HCT116 (cell line): ENCODE measurements at regions not wholly inside any gene's neighbourhood (a gene's known extent, or its start where the extent isn't known, plus 50 kb on each side); places are given as distances from the start of the nearest gene placed in this dataset.

Experiments
- ATAC-seq: fragments of 200-7000 bp; cut with Tn5 transposase; 2 replicates; pipeline ENCODE4 v1.9.1; 2020; ENCODE audit warnings: mild to moderate bottlenecking, moderate library complexity
- BruUV-seq: library from RNA; stranded (reverse); fragments of 400-500 nt; replicated peaks from 2 replicates; lab custom pipeline; 2021; lab: Mats Ljungman, UMichigan
- CTCF ChIA-PET: fragments of 300-600 bp; sonication (Branson Sonifier 250); formaldehyde crosslinking; loops from one replicate; lab custom pipeline; 2021; ENCODE audit warnings: antibody characterized with exemption; lab: Charles Lee
- POLR2A ChIA-PET: fragments of 300-600, 350-600 bp; sonication (Branson Sonifier 250); formaldehyde crosslinking; loops from one replicate; lab custom pipeline; 2021; ENCODE audit warnings: antibody characterized with exemption; lab: Charles Lee
- RAD21 ChIA-PET, 2 experiments: fragments of 300-600 bp; sonication (Branson Sonifier 250); formaldehyde crosslinking; loops; one replicate each; lab custom pipeline; 2023; ENCODE audit warnings: low total read pairs in 2 of 2; ENCODE audit not compliant: uncharacterized antibody in 2 of 2, unreplicated experiment in 2 of 2, low non-redundant PET in 1 of 2; lab: Charles Lee
- DNase-seq: peaks from one replicate; pipeline ENCODE4 v3.0.0-alpha.2; 2010; ENCODE audit warnings: low read depth, low spot score
- H2AFZ ChIP-seq: fragments of 200-600 bp; shearing (Covaris generic), sonication (generic); 2 replicates; pipeline ENCODE4 v1.6.1; 2017; ENCODE audit warnings: low read depth, mixed run types, mixed read lengths, antibody characterized with exemption, low read length; ENCODE audit not compliant: poor library complexity, severe bottlenecking
- H3K27ac ChIP-seq: 2 replicates; pipeline ENCODE4 v1.5.1; 2012; ENCODE audit warnings: low read depth, low read length
- H3K27me3 ChIP-seq: fragments of 200-600 bp; sonication (generic); 2 replicates; pipeline ENCODE4 v1.6.1; 2016; ENCODE audit warnings: mixed run types, low read length, mixed read lengths; ENCODE audit not compliant: insufficient read depth
- H3K36me3 ChIP-seq, 2 experiments: fragments of 200-500 bp in 1 of 2; fragments of 200-600 bp in 1 of 2; sonication (Bioruptor generic) in 1 of 2; sonication (generic) in 1 of 2; 2 replicates each; pipeline versions ENCODE4 v1.5.1 to v1.6.1; 2014 to 2016; ENCODE audit warnings: low read length in 2 of 2, inconsistent platforms in 1 of 2, mixed read lengths in 1 of 2, mixed run types in 1 of 2; ENCODE audit not compliant: insufficient read depth in 2 of 2, control insufficient read depth in 1 of 2
- H3K4me1 ChIP-seq, 2 experiments: fragments of 200-600 bp in 1 of 2; sonication (generic) in 1 of 2; 2 replicates each; pipeline versions ENCODE4 v1.5.1 to v1.6.1; 2012 to 2017; ENCODE audit warnings: low read length in 2 of 2, inconsistent platforms in 1 of 2, mild to moderate bottlenecking in 1 of 2, mixed read lengths in 1 of 2, mixed run types in 1 of 2, moderate library complexity in 1 of 2; ENCODE audit not compliant: insufficient read depth in 2 of 2, control insufficient read depth in 1 of 2
- H3K4me2 ChIP-seq: fragments of 200-600 bp; sonication (generic); 2 replicates; pipeline ENCODE4 v1.6.1; 2017; ENCODE audit warnings: mixed run types, low read length, mixed read lengths
- H3K4me3 ChIP-seq, 2 experiments: fragments of 200-600 bp in 1 of 2; sonication (generic) in 1 of 2; replicated peaks in 1 of 2; 2 replicates each; pipeline ENCODE4 v1.5.1; 2011 to 2016; ENCODE audit warnings: low read length in 2 of 2, control low read depth in 1 of 2, low read depth in 1 of 2, mild to moderate bottlenecking in 1 of 2, mixed read lengths in 1 of 2, mixed run types in 1 of 2
- H3K79me2 ChIP-seq: fragments of 200-600 bp; sonication (generic); 2 replicates; pipeline ENCODE4 v1.6.1; 2017; ENCODE audit warnings: mild to moderate bottlenecking, mixed run types, low read length, moderate library complexity, mixed read lengths; ENCODE audit not compliant: insufficient read depth
- H3K9ac ChIP-seq: fragments of 200-600 bp; sonication (generic); 2 replicates; pipeline ENCODE4 v1.6.1; 2016; ENCODE audit warnings: low read length, mixed read lengths
- H3K9me2 ChIP-seq: fragments of 200-600 bp; sonication (generic), shearing (Covaris generic); 2 replicates; pipeline ENCODE4 v1.6.1; 2017; ENCODE audit warnings: mixed run types, mild to moderate bottlenecking, moderate library complexity; ENCODE audit not compliant: insufficient read depth
- H3K9me3 ChIP-seq, 2 experiments: fragments of 200-500 bp in 1 of 2; fragments of 200-600 bp in 1 of 2; sonication (Bioruptor generic) in 1 of 2; sonication (generic) in 1 of 2; 2 replicates each; pipeline ENCODE4 v1.6.1; 2014 to 2017; ENCODE audit warnings: low read length in 2 of 2, mixed read lengths in 2 of 2, inconsistent platforms in 1 of 2, low read depth in 1 of 2, mild to moderate bottlenecking in 1 of 2, mixed run types in 1 of 2, moderate library complexity in 1 of 2; ENCODE audit not compliant: control insufficient read depth in 1 of 2, insufficient read depth in 1 of 2
- H4K20me1 ChIP-seq: fragments of 200-600 bp; sonication (generic), shearing (Covaris generic); 2 replicates; pipeline ENCODE4 v1.6.1; 2017; ENCODE audit warnings: mixed run types, mild to moderate bottlenecking, moderate library complexity; ENCODE audit not compliant: insufficient read depth
- EGR1 ChIP-seq: IDR thresholded peaks from 2 replicates; pipeline ENCODE4 v1.6.1; 2012; ENCODE audit warnings: low read depth
- EZH2 ChIP-seq: fragments of 200-600 bp; sonication (generic); IDR thresholded peaks from 2 replicates; pipeline ENCODE4 v1.6.1; 2017; ENCODE audit warnings: antibody characterized with exemption, mixed run types
- EZH2phosphoT487 ChIP-seq: fragments of 200-600 bp; IDR thresholded peaks from 2 replicates; pipeline ENCODE4 v1.6.1; 2018; ENCODE audit warnings: antibody characterized with exemption, borderline replicate concordance
- FOSL1 ChIP-seq: IDR thresholded peaks from 2 replicates; pipeline ENCODE4 v1.6.1; 2012; ENCODE audit warnings: low read depth
- POLR2AphosphoS5 ChIP-seq: IDR thresholded peaks from 2 replicates; pipeline ENCODE4 v1.6.1; 2011; ENCODE audit warnings: mild to moderate bottlenecking, low read depth, low read length, moderate library complexity
- SIN3A ChIP-seq: IDR thresholded peaks from 2 replicates; pipeline ENCODE4 v1.6.1; 2012; ENCODE audit warnings: low read depth
- SP1 ChIP-seq: IDR thresholded peaks from 2 replicates; pipeline ENCODE4 v1.6.1; 2012; ENCODE audit warnings: low read depth
- TCF7L2 ChIP-seq: IDR thresholded peaks from 2 replicates; pipeline ENCODE4 v1.7.0; 2011; ENCODE audit warnings: borderline replicate concordance, inconsistent platforms; ENCODE audit not compliant: insufficient read depth, insufficient read length; ENCODE audit errors: extremely low read depth
- YY1 ChIP-seq: IDR thresholded peaks from 2 replicates; pipeline ENCODE4 v1.6.1; 2011; ENCODE audit warnings: low read length, low read depth, moderate library complexity, mild to moderate bottlenecking; ENCODE audit not compliant: insufficient replicate concordance; ENCODE audit errors: extremely low read depth
- ZNF274 ChIP-seq: fragments of 200-500 bp; sonication (Bioruptor generic); IDR thresholded peaks from 2 replicates; pipeline ENCODE4 v1.6.1; 2014; ENCODE audit warnings: mild to moderate bottlenecking, low read depth, low read length, inconsistent platforms
- intact Hi-C: fragments of 100-400 bp; cut with micrococcal nuclease; formaldehyde crosslinking; loops from 2 replicates; pipeline ENCODE4 v1.10.0; 2022
- TF ChIP-seq, protein P1 (sequence below), 3 experiments: fragments of 200-600 bp in 1 of 3; sonication (generic) in 1 of 3; IDR thresholded peaks in 2 of 3; conservative IDR thresholded peaks in 1 of 3; 2 replicates each; pipeline ENCODE4 v1.5.1; 2012 to 2017; ENCODE audit warnings: low read depth in 2 of 3, low read length in 2 of 3, antibody characterized with exemption in 1 of 3, borderline replicate concordance in 1 of 3, control low read depth in 1 of 3, mild to moderate bottlenecking in 1 of 3, mixed read lengths in 1 of 3, mixed run types in 1 of 3, moderate library complexity in 1 of 3; ENCODE audit not compliant: insufficient read depth in 1 of 3

DNA sequence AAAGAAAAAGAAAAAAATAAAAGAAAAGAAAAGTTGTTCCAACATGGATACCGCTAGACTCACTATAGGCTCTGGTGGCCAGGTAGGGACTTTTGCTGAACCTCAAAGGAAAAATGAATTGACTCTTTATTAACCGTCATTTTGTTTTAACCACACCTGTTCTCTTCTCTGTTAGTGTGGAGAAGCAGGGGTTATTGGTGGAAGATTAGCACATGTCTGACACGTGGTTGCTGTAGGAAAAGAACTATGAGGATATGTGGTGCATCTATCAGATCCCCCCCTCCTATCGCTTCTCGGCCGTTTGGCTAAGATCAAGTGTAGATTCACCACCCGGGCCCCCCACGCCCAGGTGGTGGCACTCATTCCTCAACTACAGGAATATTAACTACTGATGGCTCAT lies 212.4 kb upstream of the ZNF184 start:
- CTCF ChIA-PET = no interaction called here
- Histone ChIP-seq H3K9ac (no peak overlapping the region), H3K4me2 (no peak overlapping the region)
- no peak for TF ChIP-seq YY1
- no peak for TF ChIP-seq POLR2AphosphoS5
- TF ChIP-seq EZH2 = no peak
- TF ChIP-seq TCF7L2 = no peak
- no peak for TF ChIP-seq SP1
- no peak for TF ChIP-seq FOSL1
- no peak for TF ChIP-seq SIN3A
- no peak for TF ChIP-seq EGR1
- TF ChIP-seq EZH2phosphoT487 = no peak
- no peak for TF ChIP-seq ZNF274
- TF ChIP-seq, protein P1, sequence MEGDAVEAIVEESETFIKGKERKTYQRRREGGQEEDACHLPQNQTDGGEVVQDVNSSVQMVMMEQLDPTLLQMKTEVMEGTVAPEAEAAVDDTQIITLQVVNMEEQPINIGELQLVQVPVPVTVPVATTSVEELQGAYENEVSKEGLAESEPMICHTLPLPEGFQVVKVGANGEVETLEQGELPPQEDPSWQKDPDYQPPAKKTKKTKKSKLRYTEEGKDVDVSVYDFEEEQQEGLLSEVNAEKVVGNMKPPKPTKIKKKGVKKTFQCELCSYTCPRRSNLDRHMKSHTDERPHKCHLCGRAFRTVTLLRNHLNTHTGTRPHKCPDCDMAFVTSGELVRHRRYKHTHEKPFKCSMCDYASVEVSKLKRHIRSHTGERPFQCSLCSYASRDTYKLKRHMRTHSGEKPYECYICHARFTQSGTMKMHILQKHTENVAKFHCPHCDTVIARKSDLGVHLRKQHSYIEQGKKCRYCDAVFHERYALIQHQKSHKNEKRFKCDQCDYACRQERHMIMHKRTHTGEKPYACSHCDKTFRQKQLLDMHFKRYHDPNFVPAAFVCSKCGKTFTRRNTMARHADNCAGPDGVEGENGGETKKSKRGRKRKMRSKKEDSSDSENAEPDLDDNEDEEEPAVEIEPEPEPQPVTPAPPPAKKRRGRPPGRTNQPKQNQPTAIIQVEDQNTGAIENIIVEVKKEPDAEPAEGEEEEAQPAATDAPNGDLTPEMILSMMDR (IDR thresholded peaks at IDR 0.05 in 2 of 3, conservative IDR thresholded peaks at IDR 0.05 in 1 of 3; ENCODE audit: borderline replicate concordance in 1 of 3, insufficient read depth in 1 of 3, low read depth in 2 of 3, low read length in 2 of 3) = no peak
- TF ChIP-seq, all 23 proteins: peak for 0
- Histone ChIP-seq H3K4me1 (peaks cover 13 to 28% of the 10 kb centered on the region in 2 experiments), H2AFZ (no peak overlapping the region), H3K27me3 (no peaks in the 10 kb centered on the region), H3K27ac (no peak overlapping the region), H3K4me3 (no peak overlapping the region), H4K20me1 (no peaks in the 10 kb centered on the region), H3K9me2 (no peaks in the 10 kb centered on the region), H3K79me2 (no peaks in the 10 kb centered on the region), H3K9me3 (peaks cover 0 to 6% of the 10 kb centered on the region in 2 experiments; a peak in 1 of 4 replicates), H3K36me3 (no peaks in the 10 kb centered on the region)
- DNase-seq = no peak
- ChIA-PET RAD21 (no interaction called here), POLR2A (no interaction called here)
- no TSS peak for BruUV-seq
- ATAC-seq = no peak
- intact Hi-C loops = loop anchor here (5.0 to 10.0 kb wide), 5 partner anchors 78 to 508 kb away; a partner anchor contains a TSS
